ENCODE measurements at regions not wholly inside any gene's neighbourhood (a gene's known extent, or its start where the extent isn't known, plus 50 kb on each side); places are given as distances from the start of the nearest gene placed in this dataset.

- no CpG with 5 or more reads among the region's 2 CpGs for WGBS (ENCODE audit: extremely low coverage, insufficient coverage, insufficient read length)
- H3K9ac ChIP-seq (ENCODE audit: low read length): no peak overlapping the region
- no peak overlapping the region for H3K4ac ChIP-seq (ENCODE audit: low read depth, low read length)
- H3K4me2 ChIP-seq (ENCODE audit: low read length): no peak overlapping the region
- H3K79me2 ChIP-seq (ENCODE audit: control insufficient read depth, insufficient read depth, low read length, poor library complexity): no peaks in the 10 kb centered on the region
- H2BK12ac ChIP-seq (ENCODE audit: low read length): no peak overlapping the region
- H3K27ac ChIP-seq (ENCODE audit: low read depth, low read length): no peak overlapping the region
- no peak overlapping the region for H4K91ac ChIP-seq (ENCODE audit: low read depth, low read length)
- no peak overlapping the region for H4K12ac ChIP-seq (ENCODE audit: low read depth, low read length)
- H3K79me1 ChIP-seq (ENCODE audit: low read length): no peaks in the 10 kb centered on the region
- H3K27me3 ChIP-seq (ENCODE audit: insufficient read depth, low read length): no peaks in the 10 kb centered on the region
- no peak for DNase-seq
- no peaks in the 10 kb centered on the region for H3K9me3 ChIP-seq (ENCODE audit: insufficient read depth, low read depth, low read length)
- no peak overlapping the region for H2BK120ac ChIP-seq (ENCODE audit: insufficient read depth, low read length, poor library complexity)
- no peak overlapping the region for H3K23ac ChIP-seq (ENCODE audit: low read length)
- no peak overlapping the region for H3K4me3 ChIP-seq (ENCODE audit: low read depth, low read length)
- no peak overlapping the region for H2AK5ac ChIP-seq (ENCODE audit: low read length)
- H3K18ac ChIP-seq (ENCODE audit: low read length): no peak overlapping the region
- no peak overlapping the region for H2BK5ac ChIP-seq (ENCODE audit: low read depth, low read length, poor library complexity)
- H4K8ac ChIP-seq (ENCODE audit: low read depth, low read length): no peak overlapping the region
- no peak overlapping the region for H3K14ac ChIP-seq (ENCODE audit: low read length)
- no peaks in the 10 kb centered on the region for H3K4me1 ChIP-seq (ENCODE audit: control insufficient read depth in 1 of 2, insufficient read depth in 2 of 2, low read length in 2 of 2)
- no peak overlapping the region for H2AFZ ChIP-seq (ENCODE audit: insufficient read depth, low read length, poor library complexity)
- H3K36me3 ChIP-seq (ENCODE audit: control insufficient read depth in 1 of 2, insufficient read depth in 2 of 2, low read length in 2 of 2): no peaks in the 10 kb centered on the region
These were observed 243.9 kb downstream of the NR2F1-AS1 start for GRCh38 chr5:93337138-93337537.

GRCh38 chr5:93336330-93337110 lies 244.5 kb downstream of the NR2F1-AS1 start:
- DNase-seq: no peak
- Histone ChIP-seq H3K4me1 (ENCODE audit: control insufficient read depth in 1 of 2, insufficient read depth in 2 of 2, low read length in 2 of 2) (no peaks in the 10 kb centered on the region), H3K4me2 (ENCODE audit: low read length) (no peak overlapping the region), H3K79me1 (ENCODE audit: low read length) (no peaks in the 10 kb centered on the region), H3K18ac (ENCODE audit: low read length) (no peak overlapping the region), H2BK5ac (ENCODE audit: low read depth, low read length, poor library complexity) (no peak overlapping the region), H4K8ac (ENCODE audit: low read depth, low read length) (no peak overlapping the region), H3K27me3 (ENCODE audit: insufficient read depth, low read length) (no peaks in the 10 kb centered on the region), H3K4me3 (ENCODE audit: low read depth, low read length) (no peak overlapping the region), H3K9me3 (ENCODE audit: insufficient read depth, low read depth, low read length) (no peaks in the 10 kb centered on the region), H3K14ac (ENCODE audit: low read length) (no peak overlapping the region), H3K27ac (ENCODE audit: low read depth, low read length) (no peak overlapping the region), H3K36me3 (ENCODE audit: control insufficient read depth in 1 of 2, insufficient read depth in 2 of 2, low read length in 2 of 2) (no peaks in the 10 kb centered on the region), H4K12ac (ENCODE audit: low read depth, low read length) (no peak overlapping the region), H3K4ac (ENCODE audit: low read depth, low read length) (no peak overlapping the region), H2AK5ac (ENCODE audit: low read length) (no peak overlapping the region), H3K79me2 (ENCODE audit: control insufficient read depth, insufficient read depth, low read length, poor library complexity) (no peaks in the 10 kb centered on the region), H3K9ac (ENCODE audit: low read length) (no peak overlapping the region), H2AFZ (ENCODE audit: insufficient read depth, low read length, poor library complexity) (no peak overlapping the region), H3K23ac (ENCODE audit: low read length) (no peak overlapping the region), H4K91ac (ENCODE audit: low read depth, low read length) (no peak overlapping the region), H2BK12ac (ENCODE audit: low read length) (no peak overlapping the region), H2BK120ac (ENCODE audit: insufficient read depth, low read length, poor library complexity) (no peak overlapping the region)
- no CpG with 5 or more reads among the region's 3 CpGs for WGBS (ENCODE audit: extremely low coverage, insufficient coverage, insufficient read length)

GRCh38 chr5:93331863-93332262 lies 249.2 kb downstream of the NR2F1-AS1 start:
- H2AFZ ChIP-seq (ENCODE audit: insufficient read depth, low read length, poor library complexity): no peak overlapping the region
- H3K79me1 ChIP-seq (ENCODE audit: low read length): no peaks in the 10 kb centered on the region
- no peak overlapping the region for H4K12ac ChIP-seq (ENCODE audit: low read depth, low read length)
- H3K9me3 ChIP-seq (ENCODE audit: insufficient read depth, low read depth, low read length): no peaks in the 10 kb centered on the region
- no peak overlapping the region for H2BK12ac ChIP-seq (ENCODE audit: low read length)
- no peak overlapping the region for H3K23ac ChIP-seq (ENCODE audit: low read length)
- H2BK120ac ChIP-seq (ENCODE audit: insufficient read depth, low read length, poor library complexity): no peak overlapping the region
- no peak overlapping the region for H2BK5ac ChIP-seq (ENCODE audit: low read depth, low read length, poor library complexity)
- H3K4me3 ChIP-seq (ENCODE audit: low read depth, low read length): no peak overlapping the region
- WGBS (ENCODE audit: extremely low coverage, insufficient coverage, insufficient read length): no CpG with 5 or more reads among the region's 3 CpGs
- H3K14ac ChIP-seq (ENCODE audit: low read length): no peak overlapping the region
- no peak overlapping the region for H3K27ac ChIP-seq (ENCODE audit: low read depth, low read length)
- DNase-seq: no peak
- no peaks in the 10 kb centered on the region for H3K4me1 ChIP-seq (ENCODE audit: control insufficient read depth in 1 of 2, insufficient read depth in 2 of 2, low read length in 2 of 2)
- H4K91ac ChIP-seq (ENCODE audit: low read depth, low read length): no peak overlapping the region
- H3K9ac ChIP-seq (ENCODE audit: low read length): no peak overlapping the region
- no peak overlapping the region for H3K4ac ChIP-seq (ENCODE audit: low read depth, low read length)
- H3K4me2 ChIP-seq (ENCODE audit: low read length): no peak overlapping the region
- H2AK5ac ChIP-seq (ENCODE audit: low read length): no peak overlapping the region
- no peaks in the 10 kb centered on the region for H3K79me2 ChIP-seq (ENCODE audit: control insufficient read depth, insufficient read depth, low read length, poor library complexity)
- no peaks in the 10 kb centered on the region for H3K36me3 ChIP-seq (ENCODE audit: control insufficient read depth in 1 of 2, insufficient read depth in 2 of 2, low read length in 2 of 2)
- H4K8ac ChIP-seq (ENCODE audit: low read depth, low read length): no peak overlapping the region
- no peak overlapping the region for H3K18ac ChIP-seq (ENCODE audit: low read length)
- H3K27me3 ChIP-seq (ENCODE audit: insufficient read depth, low read length): no peaks in the 10 kb centered on the region

- H2AFZ ChIP-seq (ENCODE audit: insufficient read depth, low read length, poor library complexity): no peak overlapping the region
- no CpG with 5 or more reads among the region's 1 CpG for WGBS (ENCODE audit: extremely low coverage, insufficient coverage, insufficient read length)
- H3K18ac ChIP-seq (ENCODE audit: low read length): no peak overlapping the region
- no peaks in the 10 kb centered on the region for H3K9me3 ChIP-seq (ENCODE audit: insufficient read depth, low read depth, low read length)
- H3K4me3 ChIP-seq (ENCODE audit: low read depth, low read length): no peak overlapping the region
- no peak overlapping the region for H3K4me2 ChIP-seq (ENCODE audit: low read length)
- H3K27ac ChIP-seq (ENCODE audit: low read depth, low read length): no peak overlapping the region
- no peak overlapping the region for H2BK5ac ChIP-seq (ENCODE audit: low read depth, low read length, poor library complexity)
- no peaks in the 10 kb centered on the region for H3K4me1 ChIP-seq (ENCODE audit: control insufficient read depth in 1 of 2, insufficient read depth in 2 of 2, low read length in 2 of 2)
- H2BK12ac ChIP-seq (ENCODE audit: low read length): no peak overlapping the region
- H3K14ac ChIP-seq (ENCODE audit: low read length): no peak overlapping the region
- DNase-seq: no peak
- no peaks in the 10 kb centered on the region for H3K36me3 ChIP-seq (ENCODE audit: control insufficient read depth in 1 of 2, insufficient read depth in 2 of 2, low read length in 2 of 2)
- H4K8ac ChIP-seq (ENCODE audit: low read depth, low read length): no peak overlapping the region
- no peak overlapping the region for H4K12ac ChIP-seq (ENCODE audit: low read depth, low read length)
- H3K79me2 ChIP-seq (ENCODE audit: control insufficient read depth, insufficient read depth, low read length, poor library complexity): no peaks in the 10 kb centered on the region
- no peak overlapping the region for H3K23ac ChIP-seq (ENCODE audit: low read length)
- no peaks in the 10 kb centered on the region for H3K79me1 ChIP-seq (ENCODE audit: low read length)
- H2BK120ac ChIP-seq (ENCODE audit: insufficient read depth, low read length, poor library complexity): no peak overlapping the region
- H2AK5ac ChIP-seq (ENCODE audit: low read length): no peak overlapping the region
- no peak overlapping the region for H3K4ac ChIP-seq (ENCODE audit: low read depth, low read length)
- H4K91ac ChIP-seq (ENCODE audit: low read depth, low read length): no peak overlapping the region
- no peaks in the 10 kb centered on the region for H3K27me3 ChIP-seq (ENCODE audit: insufficient read depth, low read length)
- H3K9ac ChIP-seq (ENCODE audit: low read length): no peak overlapping the region
These were observed 249.8 kb downstream of the NR2F1-AS1 start for GRCh38 chr5:93331241-93331640.
